CD4-positive, alpha-beta memory T cell (primary cell): ENCODE measurements at regions not wholly inside any gene's neighbourhood (a gene's known extent, or its start where the extent isn't known, plus 50 kb on each side); places are given as distances from the start of the nearest gene placed in this dataset.

ENCODE experiments used
- CTCF ChIA-PET: fragments of 350-600 bp; sonication (Branson Sonifier 250); formaldehyde crosslinking; loops from one replicate; lab custom pipeline; 2021; ENCODE audit warnings: inconsistent platforms; ENCODE audit not compliant: partially characterized antibody; lab: Charles Lee
- POLR2A ChIA-PET: fragments of 350-600 bp; sonication (Branson Sonifier 250); formaldehyde crosslinking; loops from one replicate; lab custom pipeline; 2021; ENCODE audit not compliant: partially characterized antibody; lab: Charles Lee
- DNase-seq, 5 donors: peaks; one replicate each; pipeline versions ENCODE4 v3.0.0 to v3.0.0-alpha.2; 2020 to 2022; ENCODE audit warnings: mixed read lengths in 1 of 5
- H3K27ac ChIP-seq: one replicate; pipeline ENCODE4 v1.7.0; 2013; ENCODE audit warnings: low read depth, low read length
- H3K27me3 ChIP-seq: 2 replicates; pipeline ENCODE4 v1.7.0; 2013; ENCODE audit warnings: mild to moderate bottlenecking, low read length, moderate library complexity; ENCODE audit not compliant: insufficient read depth
- H3K36me3 ChIP-seq: 2 replicates; pipeline ENCODE4 v1.7.0; 2013; ENCODE audit warnings: mild to moderate bottlenecking, low read length, moderate library complexity; ENCODE audit not compliant: insufficient read depth
- H3K4me1 ChIP-seq: 2 replicates; pipeline ENCODE4 v1.7.0; 2013; ENCODE audit warnings: mild to moderate bottlenecking, low read length, moderate library complexity; ENCODE audit not compliant: insufficient read depth
- H3K4me3 ChIP-seq, 2 donors: one replicate each; pipeline ENCODE4 v1.7.0; 2013; ENCODE audit warnings: low read length in 2 of 2, mild to moderate bottlenecking in 1 of 2
- H3K9me3 ChIP-seq, 2 donors: one replicate each; pipeline ENCODE4 v1.7.0; 2013; ENCODE audit warnings: low read length in 2 of 2, control low read depth in 1 of 2; ENCODE audit not compliant: control insufficient read depth in 1 of 2
- H3K27ac Mint-ChIP-seq, 7 donors: one replicate each; pipeline ENCODE4 v1.8.0; 2020 to 2021; ENCODE audit warnings: mixed read lengths in 7 of 7, mild to moderate bottlenecking in 6 of 7, inconsistent platforms in 3 of 7, moderate library complexity in 3 of 7
- H3K27me3 Mint-ChIP-seq, 2 donors: one replicate each; pipeline ENCODE4 v1.8.0; 2020 to 2021; ENCODE audit warnings: mixed read lengths in 2 of 2
- H3K36me3 Mint-ChIP-seq, 2 donors: one replicate each; pipeline ENCODE4 v1.8.0; 2020 to 2021; ENCODE audit warnings: mixed read lengths in 2 of 2, inconsistent platforms in 1 of 2, mild to moderate bottlenecking in 1 of 2
- H3K4me1 Mint-ChIP-seq, 4 donors: one replicate each; pipeline ENCODE4 v1.8.0; 2020 to 2021; ENCODE audit warnings: mixed read lengths in 4 of 4, mild to moderate bottlenecking in 1 of 4
- H3K4me3 Mint-ChIP-seq, 8 donors: one replicate each; pipeline ENCODE4 v1.8.0; 2020 to 2021; ENCODE audit warnings: mixed read lengths in 8 of 8, mild to moderate bottlenecking in 7 of 8, moderate library complexity in 6 of 8, inconsistent platforms in 3 of 8
- H3K9me3 Mint-ChIP-seq, 8 donors: one replicate each; pipeline ENCODE4 v1.8.0; 2020 to 2021; ENCODE audit warnings: mixed read lengths in 8 of 8, mild to moderate bottlenecking in 5 of 8, inconsistent platforms in 3 of 8, moderate library complexity in 1 of 8
- intact Hi-C: fragments of 100-400 bp; cut with micrococcal nuclease; formaldehyde crosslinking; loops from one replicate; pipeline ENCODE4 v1.15.1; 2023

DNA sequence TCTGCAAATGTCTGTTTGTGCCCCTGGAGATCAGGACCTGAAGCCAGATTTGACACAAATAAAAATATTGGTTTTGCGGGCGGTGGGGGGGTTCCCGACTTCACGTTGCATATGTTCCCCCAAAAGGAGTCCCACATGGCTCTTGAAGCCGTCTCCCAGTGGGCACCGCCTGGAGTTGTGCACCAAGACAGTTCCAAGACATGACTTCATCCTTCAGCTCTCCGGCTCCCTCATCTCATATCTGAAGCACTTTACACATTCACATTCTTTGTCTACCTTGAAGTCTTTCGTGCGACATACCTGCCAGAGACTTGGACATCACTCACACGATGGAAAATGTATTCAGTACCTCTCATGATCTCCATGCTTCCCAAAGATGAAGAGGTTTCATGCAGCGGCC, 362.8 kb upstream of the FOXK1 start:
- H3K4me3 Mint-ChIP-seq, result no peak overlapping the region
- no peak overlapping the region for H3K4me3 ChIP-seq
- H3K36me3 Mint-ChIP-seq, result no peaks in the 10 kb centered on the region
- intact Hi-C loops, result no loop called here
- ChIA-PET POLR2A (no interaction called here), CTCF (no interaction called here)
- H3K27me3 ChIP-seq, result no peaks in the 10 kb centered on the region
- peaks cover 0 to 1% (median 0%) of the 10 kb centered on the region in 4 donors for H3K4me1 Mint-ChIP-seq
- DNase-seq, result no peak
- H3K36me3 ChIP-seq, result no peaks in the 10 kb centered on the region
- H3K4me1 ChIP-seq, result no peaks in the 10 kb centered on the region
- H3K27ac Mint-ChIP-seq, result no peak overlapping the region
- no peak overlapping the region for H3K27ac ChIP-seq
- H3K9me3 ChIP-seq, result no peaks in the 10 kb centered on the region
- peaks cover 0 to 21% (median 10%) of the 10 kb centered on the region in 8 donors for H3K9me3 Mint-ChIP-seq
- H3K27me3 Mint-ChIP-seq, result peaks cover 1 to 6% of the 10 kb centered on the region in 2 donors

GRCh38 chr7:4325732-4326131, 356.4 kb upstream of the FOXK1 start:
- CTCF ChIA-PET, result no interaction called here
- no peak for DNase-seq
- H3K4me1 Mint-ChIP-seq, result no peaks in the 10 kb centered on the region

GRCh38 chr7:4331711-4332110, 350.4 kb upstream of the FOXK1 start:
- ChIA-PET CTCF (no interaction called here), POLR2A (no interaction called here)
- no peaks in the 10 kb centered on the region for H3K36me3 Mint-ChIP-seq
- H3K27ac Mint-ChIP-seq, result no peak overlapping the region
- Histone ChIP-seq H3K9me3 (no peaks in the 10 kb centered on the region), H3K27ac (no peak overlapping the region), H3K27me3 (no peaks in the 10 kb centered on the region), H3K4me3 (no peak overlapping the region), H3K36me3 (no peaks in the 10 kb centered on the region), H3K4me1 (no peaks in the 10 kb centered on the region)
- no peak for DNase-seq
- H3K4me1 Mint-ChIP-seq, result no peaks in the 10 kb centered on the region
- H3K27me3 Mint-ChIP-seq, result peaks cover 1 to 2% of the 10 kb centered on the region in 2 donors
- no peaks in the 10 kb centered on the region for H3K9me3 Mint-ChIP-seq
- intact Hi-C loops, result no loop called here
- no peak overlapping the region for H3K4me3 Mint-ChIP-seq

More at GRCh38 chr7:4325732-4326131, 356.4 kb upstream of the FOXK1 start:
- no peaks in the 10 kb centered on the region for H3K4me1 ChIP-seq
- no peak overlapping the region for H3K4me3 ChIP-seq
- intact Hi-C loops, result no loop called here
- H3K36me3 Mint-ChIP-seq, result no peaks in the 10 kb centered on the region
- no peaks in the 10 kb centered on the region for H3K27me3 ChIP-seq
- peaks cover 0 to 14% (median 6%) of the 10 kb centered on the region in 8 donors for H3K9me3 Mint-ChIP-seq
- H3K36me3 ChIP-seq, result no peaks in the 10 kb centered on the region
- no peak overlapping the region for H3K27ac Mint-ChIP-seq
- peaks cover 2 to 3% of the 10 kb centered on the region in 2 donors for H3K27me3 Mint-ChIP-seq
- POLR2A ChIA-PET, result no interaction called here
- H3K27ac ChIP-seq, result no peak overlapping the region
- H3K4me3 Mint-ChIP-seq, result no peak overlapping the region
- no peaks in the 10 kb centered on the region for H3K9me3 ChIP-seq

GRCh38 chr7:4338556-4338955, 343.5 kb upstream of the FOXK1 start:
- Histone ChIP-seq H3K27me3 (no peaks in the 10 kb centered on the region), H3K4me3 (no peak overlapping the region), H3K4me1 (no peaks in the 10 kb centered on the region), H3K9me3 (no peaks in the 10 kb centered on the region), H3K27ac (no peak overlapping the region), H3K36me3 (no peaks in the 10 kb centered on the region)
- Mint-ChIP-seq H3K27me3 (peaks cover 0 to 3% of the 10 kb centered on the region in 2 donors), H3K4me3 (no peak overlapping the region), H3K9me3 (peaks cover 0 to 13% (median under 1%) of the 10 kb centered on the region in 8 donors), H3K36me3 (no peaks in the 10 kb centered on the region), H3K27ac (no peak overlapping the region), H3K4me1 (no peaks in the 10 kb centered on the region)
- POLR2A ChIA-PET, result no interaction called here
- CTCF ChIA-PET, result no interaction called here
- no peak for DNase-seq
- intact Hi-C loops, result no loop called here

DNA sequence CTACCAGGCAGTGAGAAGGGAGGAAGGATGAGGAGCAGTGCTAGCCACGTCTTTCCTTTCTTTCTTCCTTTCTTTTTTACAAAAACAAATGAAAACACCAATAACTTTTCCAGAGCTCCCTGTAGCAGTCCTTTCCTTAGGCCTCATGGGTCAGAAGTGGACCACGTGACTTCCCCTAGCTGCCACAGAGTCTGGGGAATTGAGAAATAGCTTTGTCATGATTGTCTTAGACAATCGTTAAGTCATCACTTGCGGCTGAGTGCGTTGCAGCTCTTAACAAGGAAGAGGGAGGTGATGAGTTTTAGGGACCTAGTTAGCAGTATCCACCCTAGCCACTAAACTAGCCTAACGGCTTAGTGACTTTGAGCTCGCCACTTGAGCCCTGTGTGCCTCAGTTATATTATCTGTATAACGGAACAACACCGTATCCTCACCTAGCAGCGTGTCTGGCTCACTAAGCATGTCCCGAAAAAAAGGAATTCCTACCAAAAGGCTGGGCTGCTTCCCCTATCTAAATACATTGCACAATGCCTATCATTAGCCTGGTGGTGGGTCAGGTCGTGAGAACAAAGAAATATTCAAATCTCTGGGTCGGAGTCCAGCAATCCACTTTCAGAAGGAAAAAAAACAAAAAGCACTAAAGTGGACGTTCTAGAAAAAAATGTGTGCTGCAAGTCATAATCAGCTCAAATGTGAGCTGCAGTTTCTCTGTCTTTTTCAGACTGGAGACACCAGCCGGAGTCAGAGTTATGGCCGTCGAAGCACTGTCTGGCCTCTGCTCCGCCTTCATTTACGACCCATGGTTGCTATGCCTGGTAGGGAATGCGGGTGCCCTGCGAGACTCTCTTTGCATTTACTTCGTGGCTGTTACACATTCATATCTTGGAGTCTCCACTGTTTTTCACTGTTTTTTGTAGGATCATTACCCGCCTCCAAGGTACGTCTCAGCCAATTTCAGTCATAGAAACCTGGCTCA, 338.5 kb upstream of the FOXK1 start:
- CTCF ChIA-PET, result no interaction called here
- no peak for DNase-seq
- H3K27ac ChIP-seq, result no peak overlapping the region
- H3K4me1 ChIP-seq, result no peaks in the 10 kb centered on the region
- no peak overlapping the region for H3K4me3 Mint-ChIP-seq
- H3K36me3 Mint-ChIP-seq, result no peaks in the 10 kb centered on the region
- H3K9me3 ChIP-seq, result no peaks in the 10 kb centered on the region
- H3K4me1 Mint-ChIP-seq, result no peaks in the 10 kb centered on the region
- H3K27me3 Mint-ChIP-seq, result peaks cover 0 to 4% of the 10 kb centered on the region in 2 donors
- POLR2A ChIA-PET, result no interaction called here
- H3K27me3 ChIP-seq, result no peaks in the 10 kb centered on the region
- no peak overlapping the region for H3K27ac Mint-ChIP-seq
- no peaks in the 10 kb centered on the region for H3K36me3 ChIP-seq
- intact Hi-C loops, result no loop called here
- peaks cover 3 to 34% (median 8%) of the 10 kb centered on the region in 8 donors for H3K9me3 Mint-ChIP-seq
- H3K4me3 ChIP-seq, result no peak overlapping the region

DNA sequence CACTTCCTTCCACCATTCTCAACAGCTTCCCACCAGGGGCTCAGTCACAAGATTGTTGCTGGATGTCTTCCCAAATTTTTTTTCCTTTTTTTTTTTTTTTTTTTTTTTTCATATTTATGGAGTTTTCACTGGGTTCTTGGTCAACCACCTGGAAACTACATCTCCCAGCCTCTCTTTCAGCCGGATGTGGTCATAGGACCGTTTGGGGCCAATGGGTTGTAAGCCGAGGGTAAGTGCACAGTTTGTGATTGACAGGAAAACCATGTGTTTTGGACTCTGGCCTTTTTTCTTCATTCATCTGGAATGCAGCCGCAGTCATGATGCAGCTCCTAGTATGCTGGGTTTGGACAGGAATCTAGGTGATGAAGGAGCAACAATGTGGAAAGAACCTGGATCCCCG, 337.1 kb upstream of the FOXK1 start:
- CTCF ChIA-PET, result no interaction called here

DNA sequence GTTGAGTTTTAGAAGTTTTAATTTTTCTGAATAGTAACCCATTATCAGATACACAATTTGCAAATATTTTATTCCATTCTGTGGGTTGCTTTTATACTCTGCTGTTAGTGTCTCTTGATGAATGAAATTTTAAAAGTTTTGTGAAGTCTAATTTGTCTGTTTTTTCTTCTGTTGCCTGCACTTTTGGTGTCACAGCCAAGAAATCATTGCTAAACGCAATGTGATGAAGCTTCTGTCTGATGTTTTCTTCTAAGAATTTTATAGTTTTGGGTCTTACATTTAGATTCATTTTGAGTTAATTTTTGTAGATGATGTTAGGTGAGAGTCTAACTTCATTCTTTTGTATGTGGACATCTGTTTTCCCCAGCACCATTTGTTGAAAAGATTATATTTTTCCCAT, 330.0 kb upstream of the FOXK1 start:
- Mint-ChIP-seq H3K4me1 (no peaks in the 10 kb centered on the region), H3K27ac (no peak overlapping the region), H3K4me3 (no peak overlapping the region), H3K9me3 (peaks cover 5 to 29% (median 9%) of the 10 kb centered on the region in 8 donors), H3K36me3 (no peaks in the 10 kb centered on the region), H3K27me3 (peaks cover 3 to 5% of the 10 kb centered on the region in 2 donors)
- no peaks in the 10 kb centered on the region for H3K4me1 ChIP-seq
- DNase-seq, result no peak
- POLR2A ChIA-PET, result no interaction called here
- no peak overlapping the region for H3K4me3 ChIP-seq
- H3K9me3 ChIP-seq, result no peaks in the 10 kb centered on the region
- H3K27ac ChIP-seq, result no peak overlapping the region
- no peaks in the 10 kb centered on the region for H3K36me3 ChIP-seq
- no peaks in the 10 kb centered on the region for H3K27me3 ChIP-seq
- intact Hi-C loops, result no loop called here
- CTCF ChIA-PET, result no interaction called here

More for the DNA sequence above, 337.1 kb upstream of the FOXK1 start:
- Histone ChIP-seq H3K36me3 (no peaks in the 10 kb centered on the region), H3K27me3 (no peaks in the 10 kb centered on the region), H3K4me3 (no peak overlapping the region), H3K4me1 (no peaks in the 10 kb centered on the region), H3K27ac (no peak overlapping the region), H3K9me3 (no peaks in the 10 kb centered on the region)
- DNase-seq, result no peak
- no peak overlapping the region for H3K27ac Mint-ChIP-seq
- peaks cover 0 to 4% of the 10 kb centered on the region in 2 donors for H3K27me3 Mint-ChIP-seq
- no peaks in the 10 kb centered on the region for H3K36me3 Mint-ChIP-seq
- H3K4me1 Mint-ChIP-seq, result no peaks in the 10 kb centered on the region
- H3K9me3 Mint-ChIP-seq, result peaks cover 3 to 31% (median 7%) of the 10 kb centered on the region in 8 donors
- intact Hi-C loops, result no loop called here
- no peak overlapping the region for H3K4me3 Mint-ChIP-seq
- POLR2A ChIA-PET, result no interaction called here
